HepG2 (cell line): ENCODE measurements at regions not wholly inside any gene's neighbourhood (a gene's known extent, or its start where the extent isn't known, plus 50 kb on each side); places are given as distances from the start of the nearest gene placed in this dataset.

ENCODE experiments used
- AHDC1 ChIP-seq: sonication (generic); formaldehyde crosslinking; IDR thresholded peaks from 2 replicates; pipeline ENCODE4 v1.5.1; 2020; ENCODE audit warnings: mild to moderate bottlenecking, missing genetic modification reagents, borderline replicate concordance
- CENPBD1 ChIP-seq: sonication (generic); formaldehyde crosslinking; IDR thresholded peaks from 2 replicates; pipeline ENCODE4 v1.8.0; 2022; ENCODE audit warnings: missing genetic modification reagents, low read depth, mild to moderate bottlenecking, borderline replicate concordance
- MAFG ChIP-seq: sonication (generic); formaldehyde crosslinking; IDR thresholded peaks from 2 replicates; pipeline ENCODE4 v1.5.1; 2020; ENCODE audit warnings: mild to moderate bottlenecking, missing genetic modification reagents
- PHF5A ChIP-seq: IDR thresholded peaks from one replicate; pipeline ENCODE4 v1.6.1; 2018; ENCODE audit warnings: low read depth, missing genetic modification reagents; ENCODE audit not compliant: unreplicated experiment
- POLR2AphosphoS5 ChIP-seq: IDR thresholded peaks from 2 replicates; pipeline ENCODE4 v1.6.1; 2012; ENCODE audit warnings: low read depth, low read length
- ZNF136 ChIP-seq: sonication (generic); formaldehyde crosslinking; IDR thresholded peaks from 2 replicates; pipeline ENCODE4 v1.8.1; 2022; ENCODE audit warnings: low read depth, mild to moderate bottlenecking, moderate library complexity, missing genetic modification reagents
- ZNF280D ChIP-seq: sonication (generic); formaldehyde crosslinking; IDR thresholded peaks from 2 replicates; pipeline ENCODE4 v1.5.1; 2020; ENCODE audit warnings: mild to moderate bottlenecking, missing genetic modification reagents
- TF ChIP-seq, protein P1 (sequence below): sonication (generic); formaldehyde crosslinking; IDR thresholded peaks from 2 replicates; pipeline ENCODE4 v1.4.0; 2020; ENCODE audit warnings: missing genetic modification reagents, borderline replicate concordance
- TF ChIP-seq, protein P2 (sequence below): sonication (generic); formaldehyde crosslinking; IDR thresholded peaks from 2 replicates; pipeline ENCODE4 v1.4.0; 2020; ENCODE audit warnings: missing genetic modification reagents, low read depth, mild to moderate bottlenecking, borderline replicate concordance
- TF ChIP-seq, protein P3 (sequence below): sonication (generic); formaldehyde crosslinking; IDR thresholded peaks from 2 replicates; pipeline ENCODE4 v1.8.0; 2022; ENCODE audit warnings: mild to moderate bottlenecking, missing genetic modification reagents; ENCODE audit not compliant: insufficient replicate concordance

GRCh38 chr17:72518753-72519597, 398.2 kb downstream of the SOX9 start (continued):
- TF ChIP-seq ZNF280D (peak; percentile 38; the same call in 1 of the 2 replicates), MAFG (CRISPR knock-in tag) (no peak), PHF5A (no peak), CENPBD1 (CRISPR knock-in tag) (no peak), ZNF136 (CRISPR knock-in tag) (no peak), AHDC1 (CRISPR knock-in tag) (peak; percentile 92; the same call in 1 of the 2 replicates), POLR2AphosphoS5 (no peak)
- TF ChIP-seq, protein P1, sequence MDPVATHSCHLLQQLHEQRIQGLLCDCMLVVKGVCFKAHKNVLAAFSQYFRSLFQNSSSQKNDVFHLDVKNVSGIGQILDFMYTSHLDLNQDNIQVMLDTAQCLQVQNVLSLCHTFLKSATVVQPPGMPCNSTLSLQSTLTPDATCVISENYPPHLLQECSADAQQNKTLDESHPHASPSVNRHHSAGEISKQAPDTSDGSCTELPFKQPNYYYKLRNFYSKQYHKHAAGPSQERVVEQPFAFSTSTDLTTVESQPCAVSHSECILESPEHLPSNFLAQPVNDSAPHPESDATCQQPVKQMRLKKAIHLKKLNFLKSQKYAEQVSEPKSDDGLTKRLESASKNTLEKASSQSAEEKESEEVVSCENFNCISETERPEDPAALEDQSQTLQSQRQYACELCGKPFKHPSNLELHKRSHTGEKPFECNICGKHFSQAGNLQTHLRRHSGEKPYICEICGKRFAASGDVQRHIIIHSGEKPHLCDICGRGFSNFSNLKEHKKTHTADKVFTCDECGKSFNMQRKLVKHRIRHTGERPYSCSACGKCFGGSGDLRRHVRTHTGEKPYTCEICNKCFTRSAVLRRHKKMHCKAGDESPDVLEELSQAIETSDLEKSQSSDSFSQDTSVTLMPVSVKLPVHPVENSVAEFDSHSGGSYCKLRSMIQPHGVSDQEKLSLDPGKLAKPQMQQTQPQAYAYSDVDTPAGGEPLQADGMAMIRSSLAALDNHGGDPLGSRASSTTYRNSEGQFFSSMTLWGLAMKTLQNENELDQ (CRISPR knock-in tag) = no peak
- TF ChIP-seq, protein P2, sequence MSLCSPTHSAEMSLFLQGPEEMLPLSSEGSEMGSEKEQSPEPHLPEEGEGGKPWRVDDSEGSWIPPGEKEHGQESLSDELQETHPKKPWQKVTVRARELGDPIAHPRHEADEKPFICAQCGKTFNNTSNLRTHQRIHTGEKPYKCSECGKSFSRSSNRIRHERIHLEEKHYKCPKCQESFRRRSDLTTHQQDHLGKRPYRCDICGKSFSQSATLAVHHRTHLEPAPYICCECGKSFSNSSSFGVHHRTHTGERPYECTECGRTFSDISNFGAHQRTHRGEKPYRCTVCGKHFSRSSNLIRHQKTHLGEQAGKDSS (CRISPR knock-in tag) = no peak
- TF ChIP-seq, protein P3, sequence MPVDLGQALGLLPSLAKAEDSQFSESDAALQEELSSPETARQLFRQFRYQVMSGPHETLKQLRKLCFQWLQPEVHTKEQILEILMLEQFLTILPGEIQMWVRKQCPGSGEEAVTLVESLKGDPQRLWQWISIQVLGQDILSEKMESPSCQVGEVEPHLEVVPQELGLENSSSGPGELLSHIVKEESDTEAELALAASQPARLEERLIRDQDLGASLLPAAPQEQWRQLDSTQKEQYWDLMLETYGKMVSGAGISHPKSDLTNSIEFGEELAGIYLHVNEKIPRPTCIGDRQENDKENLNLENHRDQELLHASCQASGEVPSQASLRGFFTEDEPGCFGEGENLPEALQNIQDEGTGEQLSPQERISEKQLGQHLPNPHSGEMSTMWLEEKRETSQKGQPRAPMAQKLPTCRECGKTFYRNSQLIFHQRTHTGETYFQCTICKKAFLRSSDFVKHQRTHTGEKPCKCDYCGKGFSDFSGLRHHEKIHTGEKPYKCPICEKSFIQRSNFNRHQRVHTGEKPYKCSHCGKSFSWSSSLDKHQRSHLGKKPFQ (CRISPR knock-in tag) = peak; percentile 81
